Fibroblast of lung (primary cell): ENCODE measurements at regions not wholly inside any gene's neighbourhood (a gene's known extent, or its start where the extent isn't known, plus 50 kb on each side); places are given as distances from the start of the nearest gene placed in this dataset.

Experiments
- EZH2 ChIP-seq: IDR thresholded peaks from 2 replicates; pipeline ENCODE4 v1.5.1; 2012; ENCODE audit warnings: low read length, control low read depth, mild to moderate bottlenecking; ENCODE audit errors: missing control alignments
- TF ChIP-seq, protein P1 (sequence below), 2 donors: IDR thresholded peaks in 1 of 2; conservative IDR thresholded peaks in 1 of 2; 1 replicate in 1 of 2; 2 replicates in 1 of 2; pipeline ENCODE4 v1.5.1; 2011 to 2012; ENCODE audit warnings: low read length in 2 of 2, control low read depth in 1 of 2, inconsistent platforms in 1 of 2, low read depth in 1 of 2, mild to moderate bottlenecking in 1 of 2

- TF ChIP-seq EZH2 = no peak
- TF ChIP-seq, protein P1, sequence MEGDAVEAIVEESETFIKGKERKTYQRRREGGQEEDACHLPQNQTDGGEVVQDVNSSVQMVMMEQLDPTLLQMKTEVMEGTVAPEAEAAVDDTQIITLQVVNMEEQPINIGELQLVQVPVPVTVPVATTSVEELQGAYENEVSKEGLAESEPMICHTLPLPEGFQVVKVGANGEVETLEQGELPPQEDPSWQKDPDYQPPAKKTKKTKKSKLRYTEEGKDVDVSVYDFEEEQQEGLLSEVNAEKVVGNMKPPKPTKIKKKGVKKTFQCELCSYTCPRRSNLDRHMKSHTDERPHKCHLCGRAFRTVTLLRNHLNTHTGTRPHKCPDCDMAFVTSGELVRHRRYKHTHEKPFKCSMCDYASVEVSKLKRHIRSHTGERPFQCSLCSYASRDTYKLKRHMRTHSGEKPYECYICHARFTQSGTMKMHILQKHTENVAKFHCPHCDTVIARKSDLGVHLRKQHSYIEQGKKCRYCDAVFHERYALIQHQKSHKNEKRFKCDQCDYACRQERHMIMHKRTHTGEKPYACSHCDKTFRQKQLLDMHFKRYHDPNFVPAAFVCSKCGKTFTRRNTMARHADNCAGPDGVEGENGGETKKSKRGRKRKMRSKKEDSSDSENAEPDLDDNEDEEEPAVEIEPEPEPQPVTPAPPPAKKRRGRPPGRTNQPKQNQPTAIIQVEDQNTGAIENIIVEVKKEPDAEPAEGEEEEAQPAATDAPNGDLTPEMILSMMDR (conservative IDR thresholded peaks at IDR 0.05 in 1 of 2, IDR thresholded peaks at IDR 0.05 in 1 of 2; ENCODE audit: low read depth in 1 of 2, low read length in 2 of 2) = no peak
Measured at GRCh38 chr4:8689741-8690140, 97.2 kb downstream of the CPZ start.
